ENCODE measurements at regions not wholly inside any gene's neighbourhood (a gene's known extent, or its start where the extent isn't known, plus 50 kb on each side); places are given as distances from the start of the nearest gene placed in this dataset.

- Histone ChIP-seq H3K4me3 (ENCODE audit: low read depth, low read length) (no peak overlapping the region), H3K27ac (no peak overlapping the region), H3K36me3 (replicated peaks) (no peaks in the 10 kb centered on the region), H3K27me3 (replicated peaks) (no peaks in the 10 kb centered on the region)
- no peak for TF ChIP-seq CTCF (IDR thresholded peaks at IDR 0.05; ENCODE audit: low read depth, low read length, missing control alignments)
- no peak for DNase-seq
- in situ Hi-C loops (cut with HindIII; ENCODE audit: low pct_ligation_motif_present, low sequenced_read_pairs): no loop called here
Measured at GRCh38 chr1:182735343-182735742, 51.0 kb upstream of the RGS8 start.

- Histone ChIP-seq H3K27ac (no peak overlapping the region), H3K36me3 (replicated peaks) (no peaks in the 10 kb centered on the region), H3K27me3 (replicated peaks) (no peaks in the 10 kb centered on the region), H3K4me3 (ENCODE audit: low read depth, low read length) (no peak overlapping the region)
- in situ Hi-C loops (cut with HindIII; ENCODE audit: low pct_ligation_motif_present, low sequenced_read_pairs): no loop called here
- no peak for TF ChIP-seq CTCF (IDR thresholded peaks at IDR 0.05; ENCODE audit: low read depth, low read length, missing control alignments)
- peak; percentile 25 for DNase-seq
Measured at GRCh38 chr1:182739545-182739944, 50.0 kb upstream of the NPL start.
